GM18511 (cell line): ENCODE measurements at regions not wholly inside any gene's neighbourhood (a gene's known extent, or its start where the extent isn't known, plus 50 kb on each side); places are given as distances from the start of the nearest gene placed in this dataset.

Source experiments
- ATAC-seq: cut with Tn5 transposase; IDR thresholded peaks from one replicate; pipeline ENCODE4 v1.9.1; 2021; ENCODE audit warnings: mild to moderate bottlenecking, moderate library complexity; ENCODE audit not compliant: unreplicated experiment

DNA sequence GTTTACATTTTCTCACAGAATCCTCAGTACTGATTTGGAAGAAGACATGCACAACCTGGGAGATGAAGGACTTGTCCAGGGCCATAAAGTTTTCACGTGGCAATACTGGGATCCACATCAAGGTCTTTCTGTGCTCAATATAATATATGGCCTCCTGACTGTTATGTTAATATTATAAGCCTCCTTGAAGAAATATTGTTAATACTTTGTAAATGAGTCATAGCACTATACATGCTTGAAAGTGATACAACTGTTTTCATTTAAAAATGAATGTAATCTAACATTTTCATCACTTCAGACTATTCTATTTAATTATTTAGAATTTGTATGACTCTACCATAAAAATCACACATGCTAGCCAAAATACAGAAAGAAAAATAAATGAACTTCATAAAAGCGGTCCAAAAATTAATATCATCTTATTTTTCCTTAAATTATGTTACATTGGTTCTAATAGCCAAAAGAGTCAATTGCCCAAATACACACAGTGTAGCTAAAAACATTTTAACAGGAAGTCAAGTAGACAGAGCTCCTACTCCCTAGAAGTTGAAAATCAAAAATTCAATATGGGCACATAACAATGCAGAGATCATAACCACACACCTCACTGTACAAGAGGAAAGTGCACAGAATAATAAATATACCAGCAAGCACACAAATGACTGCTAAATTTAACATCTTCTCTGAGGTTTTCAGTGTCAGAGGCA lies 188.0 kb upstream of the HDDC2 start:
- no peak for ATAC-seq

DNA sequence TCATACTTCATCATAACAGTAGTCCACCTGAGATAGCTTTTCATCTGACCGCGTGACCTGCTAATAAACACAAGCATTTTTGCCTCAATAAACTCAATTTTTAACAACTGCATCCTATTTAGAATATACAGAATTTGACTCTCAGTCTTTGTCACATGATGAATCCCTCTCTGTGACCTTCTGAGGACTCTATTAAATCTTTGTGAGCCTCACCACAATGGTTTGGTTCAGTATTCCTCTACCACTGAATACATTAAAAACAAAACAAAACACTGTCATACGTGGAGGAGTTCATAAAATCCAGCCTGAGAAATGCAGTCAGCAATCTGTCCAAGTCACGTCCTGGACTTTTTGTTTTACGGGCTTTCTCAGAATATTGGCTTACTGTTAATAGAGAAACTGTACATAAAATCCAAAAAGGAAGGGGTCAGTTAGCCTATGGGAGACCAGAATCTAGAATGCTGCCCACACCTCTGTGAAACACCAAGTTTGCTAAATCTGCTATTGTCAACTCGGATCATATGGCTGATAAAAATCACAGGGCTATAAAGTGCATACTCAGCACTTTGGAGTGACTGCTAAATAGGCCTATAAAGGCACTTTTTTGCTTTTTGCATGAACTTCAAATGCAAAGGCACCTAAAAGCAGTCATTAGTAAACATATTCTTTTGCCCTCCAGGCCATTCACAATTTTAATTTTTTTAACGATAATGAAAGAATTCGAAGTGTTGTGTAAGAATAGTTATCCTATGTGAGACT lies 190.3 kb upstream of the HDDC2 start:
- no peak for ATAC-seq

DNA sequence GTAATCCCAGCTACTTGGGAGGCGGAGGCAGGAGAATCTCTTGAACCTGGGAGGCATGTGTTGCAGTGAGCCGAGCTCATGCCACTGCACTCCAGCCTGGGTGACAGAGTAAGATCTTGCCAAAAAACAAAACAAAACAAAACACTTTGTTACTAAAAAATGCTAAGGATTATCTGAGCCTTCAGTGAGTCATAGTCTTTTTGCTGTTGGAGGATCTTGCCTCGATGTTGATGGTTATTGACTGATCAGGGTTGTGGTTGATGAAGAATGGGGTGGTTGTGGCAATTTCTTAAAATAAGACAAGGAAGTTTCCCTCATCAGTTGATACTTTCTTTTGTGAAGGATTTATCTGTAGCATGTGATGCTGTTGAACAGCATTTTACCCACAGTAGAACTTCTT lies 196.8 kb upstream of the HDDC2 start:
- ATAC-seq: no peak

DNA sequence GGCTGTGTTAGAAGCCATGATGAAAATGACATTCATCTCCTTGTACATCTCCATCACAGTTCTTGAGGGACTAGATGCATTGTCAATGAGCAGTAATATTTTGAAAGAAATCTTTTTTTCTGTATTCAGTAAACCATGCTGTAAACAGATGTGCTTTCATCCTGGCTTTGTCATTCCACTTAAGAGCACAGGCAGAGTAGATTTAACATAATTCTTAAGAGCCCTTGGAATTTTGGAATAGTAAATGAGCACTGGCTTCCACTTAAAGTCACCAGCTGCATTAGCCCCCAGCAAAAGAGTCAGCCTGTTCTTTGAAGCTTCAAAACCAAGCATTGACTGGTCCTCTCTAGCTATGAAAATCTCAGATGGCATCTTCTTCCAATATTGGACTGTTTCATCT lies 197.8 kb upstream of the HDDC2 start:
- ATAC-seq: no peak

DNA sequence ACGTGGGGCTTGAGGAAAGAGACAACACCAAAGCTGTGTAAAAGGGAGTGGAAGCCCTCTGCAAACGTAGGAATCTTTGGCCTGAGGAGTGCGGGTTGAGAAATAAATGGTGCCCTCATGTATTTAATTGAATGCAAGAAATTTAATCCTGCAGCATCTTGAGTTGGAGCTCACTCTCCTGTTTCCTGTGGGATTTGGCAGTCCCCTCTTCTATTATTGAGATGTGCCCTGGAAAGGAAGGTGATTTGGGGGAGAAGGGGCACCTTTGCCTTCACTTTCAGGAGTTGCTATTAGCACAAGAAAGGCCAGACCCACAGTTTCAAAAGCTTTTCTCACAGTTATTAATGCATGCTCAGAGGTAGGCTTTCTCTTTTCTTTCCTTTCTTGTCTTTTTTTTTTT lies 201.4 kb upstream of the HDDC2 start:
- ATAC-seq: no peak

DNA sequence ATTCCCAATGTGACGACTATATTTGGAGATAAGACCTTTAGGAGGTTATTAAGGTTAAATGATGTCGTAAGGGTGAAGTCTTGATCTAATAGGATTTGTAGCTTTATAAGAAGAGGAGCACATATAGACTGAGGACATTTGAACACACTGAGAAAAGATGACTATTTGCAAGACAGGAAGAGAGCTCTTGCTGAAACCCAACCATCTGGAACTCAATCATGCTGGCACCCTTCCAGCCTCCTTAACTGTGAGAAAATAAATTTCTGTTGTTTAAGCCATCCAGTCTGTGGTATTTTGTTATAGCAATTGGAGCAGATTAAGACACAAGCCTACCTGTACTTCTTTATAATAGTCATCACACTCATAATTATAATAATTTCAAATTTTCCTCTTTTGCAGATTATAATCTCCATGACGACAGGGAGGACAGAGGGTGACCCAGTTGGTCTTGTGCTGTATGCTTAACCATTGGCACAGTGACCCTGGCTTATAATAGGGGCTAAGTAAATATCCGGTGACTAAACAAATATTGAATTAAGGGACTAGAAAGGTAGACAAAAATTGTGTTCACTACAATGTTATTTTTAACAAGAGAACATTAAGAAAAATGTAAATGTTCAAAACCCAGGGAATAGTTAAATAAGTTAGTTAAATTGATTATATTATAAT lies 206.4 kb upstream of the HDDC2 start:
- ATAC-seq: no peak

DNA sequence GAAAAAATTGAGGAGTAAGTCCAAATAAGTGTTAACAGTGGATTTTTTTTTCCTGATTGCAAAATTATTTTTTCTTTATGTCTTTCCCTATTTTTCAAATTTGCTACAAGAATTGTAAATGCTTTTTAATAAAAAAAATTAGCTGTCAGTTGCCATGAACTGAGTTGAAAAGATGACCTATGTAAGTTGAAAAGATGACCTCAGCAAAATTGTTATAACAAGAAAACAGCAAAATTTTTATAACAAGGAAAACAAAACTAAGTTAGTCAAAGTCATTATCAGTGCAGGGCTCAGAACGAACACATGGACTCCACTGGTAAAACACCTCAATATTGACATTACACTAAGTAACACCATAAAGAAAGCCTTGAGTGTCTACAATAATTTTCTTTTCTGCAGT lies 207.0 kb upstream of the HDDC2 start:
- no peak for ATAC-seq

DNA sequence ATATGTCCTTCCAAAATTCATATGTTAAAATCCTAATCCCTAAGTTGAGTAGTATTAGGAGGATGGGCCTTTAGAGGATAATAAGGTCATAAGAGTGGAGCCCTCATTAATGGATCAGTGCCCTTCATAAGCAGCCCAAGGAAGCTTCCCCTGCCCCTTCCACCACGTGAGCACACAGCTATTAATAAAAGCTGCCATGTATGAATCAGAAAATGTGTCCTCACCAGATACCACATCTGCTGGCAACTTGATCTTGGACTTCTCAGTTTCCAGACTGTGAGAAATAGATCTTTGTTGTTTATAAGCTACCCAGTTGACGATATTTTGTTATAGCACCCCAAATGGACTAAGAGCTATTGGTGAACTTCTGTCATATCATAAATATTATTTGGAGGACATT lies 207.7 kb upstream of the HDDC2 start:
- ATAC-seq: no peak

DNA sequence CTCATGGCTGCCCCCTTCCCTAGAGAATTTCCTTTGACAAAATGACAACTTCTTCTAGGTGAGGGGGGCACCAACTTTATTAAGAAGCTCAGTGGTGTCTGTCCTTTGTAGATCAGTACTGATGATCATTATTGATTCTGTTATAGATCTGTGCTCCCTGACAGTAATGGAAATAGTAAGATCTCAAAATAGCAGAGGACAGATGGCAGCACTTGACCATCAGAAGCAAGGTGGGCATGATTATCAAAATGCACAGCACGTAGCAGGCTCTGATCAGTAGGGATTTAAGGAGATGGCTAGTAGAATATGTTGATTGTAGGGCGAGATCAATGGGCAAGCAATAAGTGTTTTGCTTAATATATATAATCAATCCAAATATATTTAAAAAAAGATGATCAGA lies 208.6 kb upstream of the HDDC2 start:
- no peak for ATAC-seq

DNA sequence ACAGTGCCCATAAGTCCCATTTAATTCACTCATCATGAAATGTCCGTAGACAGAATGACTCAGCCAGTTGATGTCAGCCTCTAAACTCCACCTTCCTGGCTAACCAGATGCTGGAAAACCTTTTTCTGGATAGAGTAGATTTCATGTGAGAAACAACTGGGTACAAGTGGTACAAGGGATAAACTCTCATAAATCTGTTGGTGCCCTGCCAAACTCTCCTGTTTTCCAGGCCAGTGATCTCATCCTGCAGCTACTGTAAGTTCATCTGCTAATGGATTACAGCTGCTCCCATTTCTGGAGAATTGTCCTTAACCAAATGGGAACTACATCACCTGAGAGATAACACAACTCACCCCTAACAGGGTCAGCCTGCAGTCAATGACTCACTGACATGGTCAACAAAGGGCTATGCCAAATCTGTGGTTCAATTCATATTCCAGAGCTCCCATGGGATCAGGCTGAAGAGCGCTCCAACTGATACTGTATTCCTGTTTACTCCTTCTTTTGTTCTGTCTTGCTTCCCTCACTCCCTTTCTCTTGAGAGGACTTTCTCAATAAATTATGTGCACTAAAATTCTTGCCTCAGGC lies 210.1 kb upstream of the HDDC2 start:
- no peak for ATAC-seq

DNA sequence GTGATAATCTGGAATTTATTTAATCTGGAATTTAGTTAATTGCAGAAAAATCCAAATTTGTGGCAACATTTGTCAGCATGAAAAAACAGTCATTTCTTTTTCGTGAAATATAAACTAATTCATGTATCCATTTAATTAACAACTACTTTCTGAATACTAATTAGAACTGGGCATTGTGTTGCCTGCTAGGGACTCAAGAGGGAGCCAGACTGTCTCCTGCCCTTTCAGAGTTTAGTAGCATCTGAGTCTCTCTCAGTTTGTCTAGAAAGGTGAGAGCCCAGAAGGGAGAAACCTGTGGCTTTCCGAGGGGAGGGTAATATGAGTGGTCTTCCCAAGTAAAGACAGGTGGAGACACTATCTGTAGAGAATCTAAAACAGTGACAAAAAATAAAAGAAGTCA lies 210.9 kb upstream of the HDDC2 start:
- ATAC-seq: peak; percentile 76

DNA sequence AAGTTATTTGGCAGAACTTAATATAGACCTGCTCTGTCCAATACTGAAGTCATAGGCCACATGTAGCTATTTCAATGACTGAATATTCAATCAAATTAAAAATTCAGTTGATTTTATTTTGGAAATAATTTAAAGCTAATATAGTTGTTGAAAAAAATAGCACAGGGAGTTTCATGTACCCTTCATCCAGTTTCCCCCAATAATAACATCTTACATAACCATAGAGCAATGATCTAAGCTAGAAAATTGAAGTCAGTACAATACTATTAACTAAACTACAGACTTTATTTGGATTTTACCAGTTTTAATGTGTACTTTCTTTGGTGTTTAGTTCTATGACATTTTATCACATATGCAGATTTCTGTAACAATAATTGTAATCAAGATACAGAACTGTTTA lies 212.2 kb upstream of the HDDC2 start:
- no peak for ATAC-seq

DNA sequence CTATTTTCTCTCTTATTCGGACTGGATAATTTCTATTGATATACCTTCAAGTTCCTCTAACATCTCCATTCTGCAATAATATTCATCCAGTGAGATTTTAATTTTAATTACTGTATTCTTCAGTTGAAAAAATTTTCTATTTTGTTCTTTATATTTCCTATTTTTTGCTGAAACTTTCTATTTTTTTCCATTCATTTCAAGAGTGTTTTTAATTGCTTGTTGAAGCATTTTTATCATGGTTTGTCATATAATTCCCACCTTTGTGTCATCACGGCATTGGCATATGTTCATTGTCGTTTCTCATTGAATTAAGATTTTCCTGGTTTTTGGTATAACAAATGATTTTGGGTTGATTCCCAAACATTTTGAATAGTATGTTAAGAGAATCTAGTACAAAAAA lies 214.9 kb upstream of the HDDC2 start:
- ATAC-seq: no peak

DNA sequence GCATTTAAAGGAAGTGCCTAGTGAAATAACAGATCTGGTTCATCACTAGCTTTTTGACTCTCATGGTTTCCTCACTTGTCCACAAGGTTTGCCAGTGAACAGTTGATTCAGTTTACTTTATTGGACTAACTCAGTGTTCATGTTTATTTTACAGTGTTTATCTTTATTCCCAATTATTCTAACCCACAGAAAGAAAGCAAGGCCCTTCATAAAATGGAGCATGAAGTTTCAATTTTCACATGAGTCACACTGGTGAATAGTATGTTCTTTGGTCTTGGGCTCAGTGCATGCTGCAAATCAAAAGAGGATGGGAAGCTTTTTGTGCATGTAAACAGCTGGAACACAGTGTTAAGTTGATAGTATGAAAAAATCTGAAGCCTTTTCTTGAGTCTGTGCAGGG lies 217.6 kb upstream of the HDDC2 start:
- no peak for ATAC-seq

DNA sequence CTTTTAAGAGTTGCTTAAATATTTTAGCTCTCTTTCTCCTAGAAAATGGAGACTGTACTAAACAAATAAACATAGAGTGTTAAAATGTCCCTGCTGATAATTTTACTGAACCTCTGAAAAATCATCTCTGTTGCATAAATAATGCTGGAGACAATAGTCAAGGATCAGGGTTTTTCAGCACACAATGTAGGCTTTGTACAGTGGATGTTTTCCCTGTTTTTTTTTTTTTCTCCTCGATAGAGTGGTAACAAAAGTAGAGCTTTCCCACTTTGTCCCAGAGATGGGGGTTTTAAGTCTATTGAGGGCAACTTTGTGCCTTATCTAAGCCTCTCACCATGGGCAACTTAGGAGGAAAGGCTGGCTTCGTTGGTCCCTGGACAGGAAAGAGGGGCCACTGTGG lies 222.6 kb upstream of the HDDC2 start:
- no peak for ATAC-seq

DNA sequence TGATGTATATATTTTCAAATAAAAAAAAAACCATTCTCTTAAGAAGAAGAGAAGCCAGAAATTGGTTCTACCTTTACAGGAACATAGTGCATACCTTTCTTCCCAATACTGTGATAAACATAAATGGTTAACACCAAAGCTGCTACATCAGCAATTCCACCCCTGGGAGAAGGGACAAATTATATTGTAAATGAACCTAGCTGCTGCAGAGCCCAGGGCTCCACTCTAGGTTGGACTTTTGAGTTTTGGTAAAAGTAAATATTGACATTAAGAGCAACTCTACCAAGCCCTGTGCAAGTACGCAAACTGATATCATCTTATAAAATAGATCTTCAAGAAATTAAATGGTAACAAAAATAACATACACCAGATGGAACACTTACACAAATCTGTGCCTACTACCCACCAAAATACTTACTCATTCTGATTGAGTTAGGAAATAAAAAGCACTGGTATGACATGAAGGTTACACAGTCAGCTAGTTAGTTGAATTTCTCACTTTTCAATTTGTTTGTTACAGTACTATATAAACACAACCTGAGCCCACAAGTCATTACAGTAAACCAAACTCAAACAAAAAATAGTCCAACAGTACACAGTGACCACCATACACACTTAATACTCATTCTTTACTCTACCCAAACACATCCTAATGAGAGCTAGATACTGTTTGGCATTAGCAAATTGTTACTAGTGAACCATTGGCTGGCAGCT lies 223.3 kb upstream of the HEY2 start:
- ATAC-seq: no peak

DNA sequence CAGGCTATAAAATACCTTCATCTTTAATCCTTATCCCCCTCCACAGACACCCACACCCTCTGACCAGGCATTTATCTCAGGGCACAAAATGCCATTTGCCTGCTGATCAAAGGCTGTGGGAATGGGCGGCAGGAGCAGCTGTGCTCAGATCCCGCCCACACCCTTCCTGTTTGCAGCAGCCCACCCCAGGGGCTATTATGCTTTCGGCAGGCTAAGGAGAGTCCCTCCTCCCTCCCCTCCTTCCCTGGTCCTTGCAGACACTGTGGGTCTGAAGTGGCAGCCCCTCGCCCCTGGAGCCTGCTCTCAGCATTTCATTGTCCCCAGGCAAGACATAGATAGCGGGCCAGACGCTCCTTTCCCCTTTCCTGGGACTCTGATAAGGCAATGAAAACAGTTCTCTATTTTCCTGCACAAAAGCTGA lies 220.8 kb upstream of the HEY2 start:
- ATAC-seq: no peak

DNA sequence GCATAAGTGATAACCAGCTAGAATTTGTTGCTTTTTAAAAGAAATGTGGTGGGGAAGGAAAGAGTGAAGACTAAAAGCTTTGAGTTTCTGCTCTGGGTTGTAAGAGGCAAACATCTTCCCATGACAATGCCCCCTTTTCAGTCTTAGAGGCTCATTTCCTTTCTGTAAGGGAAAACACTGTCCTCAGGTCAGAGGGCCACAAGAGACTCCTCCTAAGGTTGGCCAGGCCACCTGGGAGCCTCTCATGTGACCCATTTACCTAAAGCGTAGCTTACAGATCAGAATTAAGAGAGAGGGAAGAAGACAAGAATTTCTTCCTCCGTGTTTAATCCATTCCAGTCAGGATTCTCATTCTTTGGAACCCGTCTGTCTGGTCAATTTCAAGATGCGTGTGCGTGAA lies 220.4 kb upstream of the HEY2 start:
- ATAC-seq: no peak

DNA sequence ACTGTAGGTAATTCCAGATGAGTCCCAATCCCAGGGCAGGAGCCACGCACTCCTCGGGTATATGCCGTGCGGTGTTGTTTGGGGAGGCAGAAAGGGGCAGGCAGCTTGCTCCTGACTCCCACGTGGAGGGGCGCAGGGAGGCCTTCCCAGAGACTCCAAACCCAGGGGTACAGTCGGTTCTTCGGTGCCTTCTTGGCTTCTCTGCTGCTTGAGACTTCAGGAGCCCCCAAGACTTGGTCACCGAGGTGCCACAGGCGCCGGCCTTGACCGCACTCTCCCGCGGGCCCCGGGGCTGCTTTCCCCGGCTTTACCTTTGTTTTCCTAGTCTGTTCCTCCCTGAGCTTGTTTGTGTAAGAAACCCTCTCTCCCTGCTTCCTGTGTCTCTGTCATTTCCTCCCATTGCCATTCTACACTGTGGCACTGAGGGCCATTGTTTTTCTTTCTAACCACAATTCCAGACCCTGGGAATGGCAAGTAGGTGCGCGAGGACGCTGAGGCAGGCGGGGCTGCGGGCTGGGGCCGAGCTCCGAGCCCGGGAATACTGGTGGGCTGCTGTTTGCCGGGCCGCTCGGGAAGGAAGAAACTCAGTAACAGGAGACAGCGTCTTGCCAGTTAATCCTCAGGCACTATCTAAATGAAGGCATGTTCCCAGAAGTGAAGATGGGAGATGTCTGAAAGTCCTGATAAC lies 215.6 kb upstream of the HEY2 start:
- ATAC-seq: no peak

DNA sequence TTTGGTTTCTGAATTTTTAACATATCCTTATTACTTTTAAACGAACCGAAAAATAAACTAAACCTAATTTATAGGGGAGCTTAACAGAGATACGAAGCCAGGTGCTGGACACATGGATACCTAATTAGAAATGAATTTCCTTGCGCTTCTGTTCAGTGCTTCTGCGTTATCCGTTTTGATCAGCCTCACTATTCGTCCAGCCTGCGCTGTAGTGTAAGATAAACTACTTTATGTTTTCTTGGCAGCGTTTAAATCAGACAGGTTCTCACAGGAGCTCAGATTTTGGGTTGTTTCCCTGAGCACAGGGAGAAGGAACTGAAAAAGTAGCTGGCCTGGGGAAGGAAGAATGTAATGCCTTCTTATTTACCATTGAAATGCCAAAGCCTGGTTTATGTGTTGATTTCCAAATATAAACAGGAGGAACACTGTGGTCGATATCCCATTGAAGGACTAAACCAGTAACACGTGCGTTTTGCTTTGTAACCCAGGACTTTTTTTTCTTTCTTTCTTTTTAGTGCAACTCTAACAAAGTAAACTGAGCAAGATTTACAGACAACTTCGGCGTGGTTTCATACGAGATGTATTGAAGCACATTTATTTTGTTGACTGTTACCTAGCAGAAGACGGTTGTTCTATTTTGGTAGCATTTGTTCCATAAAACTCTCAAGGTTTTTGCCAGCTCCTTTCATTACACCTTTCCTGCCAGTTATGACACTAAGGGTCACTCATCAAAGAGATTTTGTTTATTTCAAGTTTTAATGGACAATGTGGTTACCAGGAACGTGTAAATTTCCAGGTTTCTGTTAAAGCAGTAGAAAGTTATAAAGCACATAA lies 214.8 kb upstream of the HEY2 start:
- ATAC-seq: no peak
